ENCODE measurements at regions not wholly inside any gene's neighbourhood (a gene's known extent, or its start where the extent isn't known, plus 50 kb on each side); places are given as distances from the start of the nearest gene placed in this dataset.
A peak's percentile ranks its signal among the peaks of the same experiment; 100 is the strongest.
"Not testable (repeated sequence)": the region's sequence is repeated elsewhere in the genome, so short reads cannot be mapped to it uniquely, and the experiment has no call there.

- peak; percentile 91 for ATAC-seq
- H3K4me1 ChIP-seq, H3K36me3 ChIP-seq, H3K4me3 ChIP-seq, H3K27ac ChIP-seq, H3K9me3 ChIP-seq: not testable (repeated sequence)
- peaks cover 85% of the 10 kb centered on the region for H3K27me3 ChIP-seq
- WGBS, 2 donors (ENCODE audit: low coverage in 1 of 2): 22% methylated on average over 14 of the region's 43 CpGs; no CpG with 5 or more reads in 1 of the 2 donors
- peak in 3 of 4 experiments; percentile 99 for TF ChIP-seq CTCF (IDR thresholded peaks at IDR 0.05)
Observed at GRCh38 chr9:135412315-135413085, 67.1 kb upstream of the PPP1R26 start.

- Histone ChIP-seq H3K27ac (no peak overlapping the region), H3K9me3 (no peaks in the 10 kb centered on the region), H3K4me3 (no peak overlapping the region), H3K36me3 (no peaks in the 10 kb centered on the region), H3K27me3 (peaks cover 83% of the 10 kb centered on the region), H3K4me1 (peaks cover 0 to 7% (median 0%) of the 10 kb centered on the region in 3 donors)
- TF ChIP-seq EP300 (IDR thresholded peaks at IDR 0.05) (no peak), CTCF (IDR thresholded peaks at IDR 0.05) (no peak), POLR2A (IDR thresholded peaks at IDR 0.05) (no peak), POLR2AphosphoS5 (IDR thresholded peaks at IDR 0.05) (no peak)
- ATAC-seq: no peak
- 40 to 80% methylated on average over 1 of the region's 12 CpGs for WGBS, 2 donors (ENCODE audit: low coverage in 1 of 2)
Observed at GRCh38 chr9:135413086-135413375, 66.6 kb upstream of the PPP1R26 start.

- no peak for ATAC-seq
- peaks cover 83% of the 10 kb centered on the region for H3K27me3 ChIP-seq
- 100% methylated on average over 1 of the region's 18 CpGs; no CpG with 5 or more reads in 1 of the 2 donors for WGBS, 2 donors (ENCODE audit: low coverage in 1 of 2)
- no peaks in the 10 kb centered on the region for H3K9me3 ChIP-seq
- TF ChIP-seq CTCF (IDR thresholded peaks at IDR 0.05) (no peak), EP300 (IDR thresholded peaks at IDR 0.05) (no peak), POLR2A (IDR thresholded peaks at IDR 0.05) (no peak), POLR2AphosphoS5 (IDR thresholded peaks at IDR 0.05) (no peak)
- H3K36me3 ChIP-seq: no peaks in the 10 kb centered on the region
- H3K4me3 ChIP-seq: no peak overlapping the region
- peaks cover 0 to 7% (median 0%) of the 10 kb centered on the region in 3 donors for H3K4me1 ChIP-seq
- H3K27ac ChIP-seq: no peak overlapping the region
Observed at GRCh38 chr9:135413461-135413860, 66.1 kb upstream of the PPP1R26 start.

GRCh38 chr9:135414293-135414692 lies 65.3 kb upstream of the PPP1R26 start:
- no peak for ATAC-seq
- no peaks in the 10 kb centered on the region for H3K9me3 ChIP-seq
- H3K4me1 ChIP-seq: peaks cover 0 to 7% (median 0%) of the 10 kb centered on the region in 3 donors
- no peak overlapping the region for H3K27ac ChIP-seq
- TF ChIP-seq POLR2AphosphoS5 (IDR thresholded peaks at IDR 0.05): no peak
- TF ChIP-seq CTCF (IDR thresholded peaks at IDR 0.05): no peak
- no peak for TF ChIP-seq EP300 (IDR thresholded peaks at IDR 0.05)
- no peak for TF ChIP-seq POLR2A (IDR thresholded peaks at IDR 0.05)
- 73 to 76% methylated on average over 10 to 13 of the region's 13 CpGs for WGBS, 2 donors (ENCODE audit: low coverage in 1 of 2)
- peaks cover 83% of the 10 kb centered on the region for H3K27me3 ChIP-seq
- H3K4me3 ChIP-seq: no peak overlapping the region
- no peaks in the 10 kb centered on the region for H3K36me3 ChIP-seq

GRCh38 chr9:135415586-135415985 lies 64.0 kb upstream of the PPP1R26 start:
- H3K4me3 ChIP-seq: no peak overlapping the region
- TF ChIP-seq POLR2A (IDR thresholded peaks at IDR 0.05) (no peak), EP300 (IDR thresholded peaks at IDR 0.05) (no peak), CTCF (IDR thresholded peaks at IDR 0.05) (no peak), POLR2AphosphoS5 (IDR thresholded peaks at IDR 0.05) (no peak)
- no peak overlapping the region for H3K27ac ChIP-seq
- peaks cover 0 to 7% (median 0%) of the 10 kb centered on the region in 3 donors for H3K4me1 ChIP-seq
- H3K9me3 ChIP-seq: no peaks in the 10 kb centered on the region
- no peaks in the 10 kb centered on the region for H3K36me3 ChIP-seq
- peaks cover 82% of the 10 kb centered on the region for H3K27me3 ChIP-seq
- no peak for ATAC-seq
- 76 to 80% methylated on average over 5 to 6 of the region's 10 CpGs for WGBS, 2 donors (ENCODE audit: low coverage in 1 of 2)
